ENCODE measurements at regions not wholly inside any gene's neighbourhood (a gene's known extent, or its start where the extent isn't known, plus 50 kb on each side); places are given as distances from the start of the nearest gene placed in this dataset.

- Histone ChIP-seq H3K27me3 (no peaks in the 10 kb centered on the region), H3K4me2 (no peak overlapping the region), H2AFZ (no peak overlapping the region), H3K9me2 (replicated peaks; ENCODE audit: insufficient read depth) (no peaks in the 10 kb centered on the region), H3K79me2 (no peaks in the 10 kb centered on the region), H3K36me3 (replicated peaks; ENCODE audit: insufficient read depth, low read depth) (no peaks in the 10 kb centered on the region), H3K27ac (no peak overlapping the region), H3K9me3 (ENCODE audit: low read depth) (no peaks in the 10 kb centered on the region), H3K4me1 (ENCODE audit: insufficient read depth) (no peaks in the 10 kb centered on the region), H4K20me1 (ENCODE audit: insufficient read depth, poor library complexity, severe bottlenecking) (no peaks in the 10 kb centered on the region), H3K4me3 (no peak overlapping the region)
- DNase-seq (ENCODE audit: low spot score) = no peak
- 95% methylated on average over 7 of the region's 7 CpGs for WGBS (ENCODE audit: low lambda C conversion rate, missing lambda C conversion rate)
- TF ChIP-seq CTCF (IDR thresholded peaks at IDR 0.05; ENCODE audit: poor library complexity) = no peak
- TF ChIP-seq EZH2 (IDR thresholded peaks at IDR 0.05; ENCODE audit: borderline replicate concordance) = no peak
- no peak for TF ChIP-seq EZH2phosphoT487 (IDR thresholded peaks at IDR 0.05; ENCODE audit: low read depth, severe bottlenecking, unreplicated experiment)
Observed at GRCh38 chr5:97488126-97488668, 305.1 kb upstream of the RIOK2 start.

- H3K4me3 ChIP-seq = no peak overlapping the region
- no peak overlapping the region for H2AFZ ChIP-seq
- H3K9me2 ChIP-seq (replicated peaks; ENCODE audit: insufficient read depth) = no peaks in the 10 kb centered on the region
- no peaks in the 10 kb centered on the region for H3K27me3 ChIP-seq
- H3K4me1 ChIP-seq (ENCODE audit: insufficient read depth) = no peaks in the 10 kb centered on the region
- no peak overlapping the region for H3K4me2 ChIP-seq
- no peaks in the 10 kb centered on the region for H3K9me3 ChIP-seq (ENCODE audit: low read depth)
- H3K36me3 ChIP-seq (replicated peaks; ENCODE audit: insufficient read depth, low read depth) = no peaks in the 10 kb centered on the region
- H3K27ac ChIP-seq = no peak overlapping the region
- H3K79me2 ChIP-seq = no peaks in the 10 kb centered on the region
- WGBS (ENCODE audit: low lambda C conversion rate, missing lambda C conversion rate) = 83% methylated on average over 8 of the region's 8 CpGs
- TF ChIP-seq CTCF (IDR thresholded peaks at IDR 0.05; ENCODE audit: poor library complexity) (no peak), EZH2phosphoT487 (IDR thresholded peaks at IDR 0.05; ENCODE audit: low read depth, severe bottlenecking, unreplicated experiment) (no peak), EZH2 (IDR thresholded peaks at IDR 0.05; ENCODE audit: borderline replicate concordance) (no peak)
- no peak for DNase-seq (ENCODE audit: low spot score)
- no peaks in the 10 kb centered on the region for H4K20me1 ChIP-seq (ENCODE audit: insufficient read depth, poor library complexity, severe bottlenecking)
Observed at GRCh38 chr5:97489010-97489840, 306.2 kb upstream of the RIOK2 start.

DNA sequence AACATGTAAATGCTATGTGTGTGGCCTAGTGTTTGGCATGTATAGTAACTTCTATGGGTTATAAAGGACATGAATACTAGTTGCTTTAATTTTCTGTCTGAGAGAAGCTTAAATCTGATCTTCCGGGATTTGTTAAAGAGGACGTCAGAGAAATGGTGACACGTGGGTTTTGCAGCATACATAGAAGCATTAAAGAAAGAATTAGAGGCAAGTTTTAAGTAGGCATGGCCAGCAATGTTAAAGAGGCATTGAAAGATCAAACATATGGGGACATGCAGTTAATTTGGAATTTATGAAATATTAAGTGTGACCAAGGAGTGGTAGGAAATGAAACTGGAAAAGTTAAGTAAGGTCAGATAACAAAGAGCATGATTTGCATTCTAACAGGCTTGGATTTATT is 311.4 kb upstream of the RIOK2 start:
- H3K4me3 ChIP-seq = no peak overlapping the region
- H3K79me2 ChIP-seq = no peaks in the 10 kb centered on the region
- no peak overlapping the region for H3K4me2 ChIP-seq
- no peaks in the 10 kb centered on the region for H3K36me3 ChIP-seq (replicated peaks; ENCODE audit: insufficient read depth, low read depth)
- H3K9me3 ChIP-seq (ENCODE audit: low read depth) = no peaks in the 10 kb centered on the region
- no peak for DNase-seq (ENCODE audit: low spot score)
- no peaks in the 10 kb centered on the region for H3K4me1 ChIP-seq (ENCODE audit: insufficient read depth)
- TF ChIP-seq EZH2phosphoT487 (IDR thresholded peaks at IDR 0.05; ENCODE audit: low read depth, severe bottlenecking, unreplicated experiment) (no peak), CTCF (IDR thresholded peaks at IDR 0.05; ENCODE audit: poor library complexity) (no peak), EZH2 (IDR thresholded peaks at IDR 0.05; ENCODE audit: borderline replicate concordance) (no peak)
- H2AFZ ChIP-seq = no peak overlapping the region
- H3K27me3 ChIP-seq = no peaks in the 10 kb centered on the region
- H4K20me1 ChIP-seq (ENCODE audit: insufficient read depth, poor library complexity, severe bottlenecking) = no peaks in the 10 kb centered on the region
- H3K27ac ChIP-seq = no peak overlapping the region
- 60% methylated on average over 3 of the region's 3 CpGs for WGBS (ENCODE audit: low lambda C conversion rate, missing lambda C conversion rate)
- H3K9me2 ChIP-seq (replicated peaks; ENCODE audit: insufficient read depth) = no peaks in the 10 kb centered on the region
